DOHH2 (cell line): ENCODE measurements at regions not wholly inside any gene's neighbourhood (a gene's known extent, or its start where the extent isn't known, plus 50 kb on each side); places are given as distances from the start of the nearest gene placed in this dataset.

ENCODE experiments used
- EZH2phosphoT487 ChIP-seq: fragments of 200-600 bp; sonication (generic); IDR thresholded peaks from 2 replicates; pipeline ENCODE4 v1.6.1; 2017; ENCODE audit warnings: borderline replicate concordance, mild to moderate bottlenecking, antibody characterized with exemption, low read length, moderate library complexity, mixed read lengths
- TF ChIP-seq, protein P1 (sequence below): fragments of 200-600 bp; sonication (generic); IDR thresholded peaks from one replicate; pipeline ENCODE4 v1.5.1; 2014; ENCODE audit warnings: antibody characterized with exemption, mild to moderate bottlenecking, low read depth, low read length; ENCODE audit not compliant: poor library complexity, severe bottlenecking

DNA sequence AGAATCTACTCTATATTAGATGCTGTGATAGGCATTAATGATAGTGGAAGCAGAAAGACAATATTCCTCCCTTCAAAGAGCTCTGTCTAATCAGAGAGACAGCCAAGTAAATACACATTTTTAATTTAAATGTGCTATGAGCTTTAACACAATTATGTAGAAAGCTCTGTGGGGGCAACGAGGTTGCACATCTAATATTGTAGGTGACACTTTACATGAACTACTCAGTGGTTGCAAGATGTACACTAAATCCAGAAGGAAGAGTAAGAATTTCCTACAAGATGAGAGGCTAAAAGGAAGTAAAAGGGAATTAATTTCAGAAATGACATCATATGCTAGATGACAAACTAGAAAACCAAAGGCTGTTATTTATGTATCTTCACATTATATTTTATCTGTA, 120.9 kb downstream of the SPCS3 start:
- TF ChIP-seq, protein P1, sequence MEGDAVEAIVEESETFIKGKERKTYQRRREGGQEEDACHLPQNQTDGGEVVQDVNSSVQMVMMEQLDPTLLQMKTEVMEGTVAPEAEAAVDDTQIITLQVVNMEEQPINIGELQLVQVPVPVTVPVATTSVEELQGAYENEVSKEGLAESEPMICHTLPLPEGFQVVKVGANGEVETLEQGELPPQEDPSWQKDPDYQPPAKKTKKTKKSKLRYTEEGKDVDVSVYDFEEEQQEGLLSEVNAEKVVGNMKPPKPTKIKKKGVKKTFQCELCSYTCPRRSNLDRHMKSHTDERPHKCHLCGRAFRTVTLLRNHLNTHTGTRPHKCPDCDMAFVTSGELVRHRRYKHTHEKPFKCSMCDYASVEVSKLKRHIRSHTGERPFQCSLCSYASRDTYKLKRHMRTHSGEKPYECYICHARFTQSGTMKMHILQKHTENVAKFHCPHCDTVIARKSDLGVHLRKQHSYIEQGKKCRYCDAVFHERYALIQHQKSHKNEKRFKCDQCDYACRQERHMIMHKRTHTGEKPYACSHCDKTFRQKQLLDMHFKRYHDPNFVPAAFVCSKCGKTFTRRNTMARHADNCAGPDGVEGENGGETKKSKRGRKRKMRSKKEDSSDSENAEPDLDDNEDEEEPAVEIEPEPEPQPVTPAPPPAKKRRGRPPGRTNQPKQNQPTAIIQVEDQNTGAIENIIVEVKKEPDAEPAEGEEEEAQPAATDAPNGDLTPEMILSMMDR: no peak
- no peak for TF ChIP-seq EZH2phosphoT487
